Stimulated activated CD4-positive, alpha-beta T cell treated with anti-CD3 and anti-CD28 coated beads, Interleukin-1b, Interleukin-23, amount 100 ng/mL, for 4 hours (primary cell): ENCODE measurements at regions not wholly inside any gene's neighbourhood (a gene's known extent, or its start where the extent isn't known, plus 50 kb on each side); places are given as distances from the start of the nearest gene placed in this dataset.
"Not testable (repeated sequence)": the region's sequence is repeated elsewhere in the genome, so short reads cannot be mapped to it uniquely, and the experiment has no call there.

Experiments
- DNase-seq, 2 donors: peaks; one replicate each; pipeline ENCODE4 v3.0.0-alpha.2; 2020; ENCODE audit warnings: low read depth in 2 of 2

- DNase-seq = no peak
Observed at GRCh38 chr1:22332424-22332717, 119.3 kb upstream of the ZBTB40 start.

GRCh38 chr1:22332795-22333499 lies 118.7 kb upstream of the ZBTB40 start:
- no peak for DNase-seq

- no peak for DNase-seq
Observed at GRCh38 chr1:22333516-22334121, 118.0 kb upstream of the ZBTB40 start.

- no peak for DNase-seq
Observed at GRCh38 chr1:22334860-22335550, 116.6 kb upstream of the ZBTB40 start.

GRCh38 chr1:22336274-22336673 lies 115.4 kb upstream of the ZBTB40 start:
- not testable (repeated sequence) for DNase-seq

- DNase-seq = not testable (repeated sequence)
Observed at GRCh38 chr1:22336696-22337545, 114.7 kb upstream of the ZBTB40 start.

GRCh38 chr1:22338071-22338765 lies 113.4 kb upstream of the ZBTB40 start:
- no peak for DNase-seq

- DNase-seq = no peak
Observed at GRCh38 chr1:22339237-22339636, 112.4 kb upstream of the ZBTB40 start.

- DNase-seq = no peak
Observed at GRCh38 chr1:22340066-22340465, 111.6 kb upstream of the ZBTB40 start.

- DNase-seq = no peak
Observed at GRCh38 chr1:22340873-22341272, 110.8 kb upstream of the ZBTB40 start.

- no peak for DNase-seq
Observed at GRCh38 chr1:22341791-22342605, 109.7 kb upstream of the ZBTB40 start.

- DNase-seq = no peak
Observed at GRCh38 chr1:22342734-22343191, 108.9 kb upstream of the ZBTB40 start.

- no peak for DNase-seq
Observed at GRCh38 chr1:22343456-22344328, 108.0 kb upstream of the ZBTB40 start.

GRCh38 chr1:22344329-22344630 lies 107.4 kb upstream of the ZBTB40 start:
- DNase-seq = no peak

GRCh38 chr1:22344851-22345560 lies 106.6 kb upstream of the ZBTB40 start:
- no peak for DNase-seq

GRCh38 chr1:22347854-22348760 lies 103.5 kb upstream of the ZBTB40 start:
- no peak for DNase-seq

- no peak for DNase-seq
Observed at GRCh38 chr1:22349362-22350043, 102.1 kb upstream of the ZBTB40 start.
